ENCODE measurements at regions not wholly inside any gene's neighbourhood (a gene's known extent, or its start where the extent isn't known, plus 50 kb on each side); places are given as distances from the start of the nearest gene placed in this dataset.
"Not testable (repeated sequence)": the region's sequence is repeated elsewhere in the genome, so short reads cannot be mapped to it uniquely, and the experiment has no call there.

DNA sequence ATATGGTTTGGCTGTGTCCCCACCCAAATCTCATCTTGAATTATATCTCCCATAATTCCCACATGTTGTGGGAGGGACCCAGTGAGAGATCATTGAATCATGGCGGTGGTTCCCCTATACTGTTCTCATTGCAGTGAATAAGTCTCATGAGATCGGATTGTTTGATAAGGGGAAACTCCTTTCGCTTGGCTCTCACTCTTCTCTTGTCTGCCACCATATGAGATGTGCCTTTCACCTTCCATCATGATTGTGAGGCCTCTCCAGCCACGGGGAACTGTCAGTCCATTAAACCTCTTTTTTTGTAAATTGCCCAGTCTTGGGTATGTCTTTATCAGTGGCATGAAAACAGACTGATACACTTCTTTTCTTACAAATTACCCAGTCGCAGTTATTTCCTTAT, 417.6 kb upstream of the RUNX1 start:
- not testable (repeated sequence) for DNase-seq (ENCODE audit: low read depth)

DNA sequence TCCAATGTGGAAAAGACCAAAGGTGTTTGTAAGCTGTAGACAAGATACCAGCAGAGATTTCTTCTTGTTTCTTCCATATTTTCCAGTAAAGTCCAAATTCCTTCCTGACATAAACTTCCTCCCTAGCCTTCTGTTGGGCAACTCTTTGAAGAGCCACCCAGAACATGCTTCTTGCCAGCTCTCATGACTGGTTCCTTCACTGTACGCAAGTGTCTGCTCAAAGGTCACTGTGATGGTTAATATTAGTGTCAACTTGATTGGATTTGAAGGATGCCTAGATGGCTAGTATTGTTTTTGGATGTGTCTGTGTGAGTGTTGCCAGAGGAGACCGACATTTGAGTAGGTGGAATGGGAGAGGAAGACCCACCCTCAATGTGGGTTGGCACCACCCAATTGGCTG, 416.6 kb upstream of the RUNX1 start:
- no peak for DNase-seq (ENCODE audit: low read depth)

DNA sequence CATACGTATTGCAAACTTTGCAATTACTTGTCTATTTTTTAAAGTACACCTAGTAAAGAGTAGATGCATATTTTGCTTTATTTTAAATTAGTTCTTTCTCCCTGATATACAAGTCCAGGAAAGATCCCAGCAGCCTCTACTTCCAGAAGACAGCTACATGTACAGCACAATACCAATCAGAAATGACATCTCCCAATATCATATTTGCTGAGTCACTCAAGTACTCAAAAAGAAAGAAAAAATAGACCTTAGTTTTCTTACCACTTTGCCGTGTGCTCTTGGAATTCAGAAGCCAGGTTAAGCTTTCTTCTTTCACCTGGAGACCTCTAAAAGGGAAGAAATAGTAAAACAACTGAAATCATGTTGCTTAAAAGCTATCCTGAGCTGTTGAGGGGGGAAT, 412.6 kb upstream of the RUNX1 start:
- no peak for DNase-seq (ENCODE audit: low read depth)

DNA sequence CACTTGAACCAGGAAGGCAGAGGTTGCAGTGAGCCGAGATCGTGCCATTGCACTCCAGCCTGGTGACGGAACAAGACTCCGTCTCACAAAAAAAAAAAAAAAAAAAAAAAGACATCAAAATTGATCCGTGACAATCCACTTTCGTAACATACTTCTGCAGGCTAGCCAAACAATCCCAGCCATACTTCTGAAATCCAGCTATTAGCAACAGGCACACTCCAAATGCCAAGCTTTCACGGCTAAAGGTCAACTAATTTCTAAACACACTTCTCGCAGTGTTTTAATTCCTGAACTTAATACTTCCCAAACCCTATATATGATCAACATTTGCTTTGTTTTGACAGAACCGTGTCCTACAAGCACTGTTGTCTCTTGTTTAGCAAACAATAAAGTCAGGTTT, 411.3 kb upstream of the RUNX1 start:
- no peak for DNase-seq (ENCODE audit: low read depth)

DNA sequence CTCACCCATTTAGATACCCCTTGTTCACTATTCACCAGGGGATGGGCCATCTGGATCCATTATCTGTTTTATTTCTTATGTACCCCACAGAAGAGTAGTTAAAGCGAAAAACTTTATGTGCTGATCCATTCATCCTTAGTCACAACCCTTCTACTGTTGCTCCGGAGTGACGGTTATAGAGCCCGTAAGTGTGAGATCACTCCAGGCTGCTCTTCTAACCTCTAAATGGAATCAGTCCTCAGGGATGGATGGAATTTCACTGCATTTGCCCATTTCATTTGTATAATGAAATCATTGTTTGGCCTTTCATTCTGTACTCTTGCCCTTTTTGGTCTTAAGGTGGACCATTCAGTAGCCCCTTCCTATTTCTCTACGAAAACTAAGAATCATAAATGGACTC, 409.3 kb upstream of the RUNX1 start:
- no peak for DNase-seq (ENCODE audit: low read depth)

DNA sequence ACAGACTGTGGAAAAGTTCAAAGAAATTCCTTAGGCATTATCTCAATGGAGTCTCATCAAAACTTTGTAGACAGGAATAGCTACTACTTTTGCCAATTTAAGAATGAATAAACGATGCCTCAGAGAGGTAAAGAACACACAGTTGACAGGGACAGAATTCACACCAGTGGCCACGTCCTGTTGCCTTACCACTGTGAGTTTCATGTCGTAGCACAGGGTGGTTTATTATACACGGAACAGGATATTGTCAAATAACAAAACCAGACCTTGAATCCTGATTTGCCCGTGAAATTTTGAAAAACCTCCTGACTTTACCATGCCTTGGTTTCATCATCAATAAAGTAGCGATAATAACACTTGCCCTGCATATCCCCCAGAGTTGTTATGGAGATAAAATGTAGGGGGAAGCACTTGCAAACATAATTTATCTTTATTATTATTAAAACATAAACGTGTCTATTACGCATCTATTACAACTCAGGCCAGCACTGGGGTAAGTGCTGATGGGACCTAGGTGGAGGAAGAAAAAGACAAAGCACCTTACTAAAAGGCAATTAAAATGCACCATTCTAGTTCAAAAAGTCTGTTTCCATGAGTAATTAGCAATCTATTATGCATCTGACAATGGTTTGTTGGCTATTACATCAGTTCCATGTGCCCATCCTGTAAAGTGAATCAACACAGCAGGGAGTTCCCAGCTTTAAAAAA, 408.1 kb upstream of the RUNX1 start:
- no peak for DNase-seq (ENCODE audit: low read depth)

DNA sequence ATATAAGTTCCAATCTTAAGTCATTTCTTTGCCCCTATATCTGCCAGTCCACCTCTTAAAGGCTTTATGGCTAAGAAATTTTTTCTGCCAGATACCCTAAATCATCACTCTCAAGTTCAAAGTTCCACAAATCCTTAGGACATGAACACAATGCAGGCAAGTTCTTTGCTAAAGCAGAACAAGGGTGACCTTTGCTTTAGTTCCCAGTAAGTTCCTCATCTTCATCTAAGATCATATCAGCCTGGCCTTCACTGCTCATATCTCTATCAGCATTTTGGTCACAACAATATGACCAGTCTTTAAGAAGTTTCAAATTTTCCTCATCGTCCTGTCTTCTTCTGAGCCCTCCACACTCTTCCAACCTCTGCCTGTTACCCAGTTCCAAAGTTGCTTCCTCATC, 402.2 kb upstream of the RUNX1 start:
- no peak for DNase-seq (ENCODE audit: low read depth)

DNA sequence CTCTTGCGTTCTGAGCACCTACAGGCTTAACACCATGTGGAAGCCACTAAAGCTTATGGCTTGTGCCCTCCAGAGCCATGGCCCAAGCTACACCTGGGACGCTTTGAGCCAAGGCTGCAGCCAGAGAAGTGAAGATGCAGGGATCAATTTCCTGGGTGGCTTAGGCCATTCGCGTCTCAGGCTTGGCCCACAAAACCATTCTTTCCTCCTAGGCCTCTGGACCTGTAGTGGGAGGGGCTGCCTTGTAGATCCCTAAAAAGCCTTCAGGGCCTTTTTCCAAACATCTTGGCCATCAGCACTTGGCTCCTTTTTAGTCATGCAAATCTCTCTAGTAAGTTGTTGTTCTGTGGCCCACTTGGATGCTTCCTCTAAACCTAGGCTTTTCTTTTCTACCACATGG, 401.7 kb upstream of the RUNX1 start:
- DNase-seq (ENCODE audit: low read depth): no peak

DNA sequence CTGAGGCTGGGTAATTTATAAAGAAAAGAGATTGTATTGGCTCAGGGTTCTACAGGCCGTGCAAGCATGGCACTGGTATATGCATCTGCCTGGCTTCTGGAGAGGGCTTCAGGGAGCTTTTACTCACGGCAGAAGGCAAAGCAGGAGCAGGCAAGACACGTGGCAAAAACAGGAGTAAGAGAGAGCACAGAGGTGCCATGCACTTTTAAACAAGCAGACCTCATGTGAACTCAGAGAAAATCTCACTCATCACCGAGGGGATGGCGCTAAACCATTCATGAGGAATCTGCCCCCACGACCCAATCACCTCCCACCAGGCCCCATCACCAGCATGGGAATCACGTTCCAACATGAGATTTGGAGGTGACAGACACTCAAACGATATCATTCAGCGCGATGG, 400.7 kb upstream of the RUNX1 start:
- DNase-seq (ENCODE audit: low read depth): no peak

DNA sequence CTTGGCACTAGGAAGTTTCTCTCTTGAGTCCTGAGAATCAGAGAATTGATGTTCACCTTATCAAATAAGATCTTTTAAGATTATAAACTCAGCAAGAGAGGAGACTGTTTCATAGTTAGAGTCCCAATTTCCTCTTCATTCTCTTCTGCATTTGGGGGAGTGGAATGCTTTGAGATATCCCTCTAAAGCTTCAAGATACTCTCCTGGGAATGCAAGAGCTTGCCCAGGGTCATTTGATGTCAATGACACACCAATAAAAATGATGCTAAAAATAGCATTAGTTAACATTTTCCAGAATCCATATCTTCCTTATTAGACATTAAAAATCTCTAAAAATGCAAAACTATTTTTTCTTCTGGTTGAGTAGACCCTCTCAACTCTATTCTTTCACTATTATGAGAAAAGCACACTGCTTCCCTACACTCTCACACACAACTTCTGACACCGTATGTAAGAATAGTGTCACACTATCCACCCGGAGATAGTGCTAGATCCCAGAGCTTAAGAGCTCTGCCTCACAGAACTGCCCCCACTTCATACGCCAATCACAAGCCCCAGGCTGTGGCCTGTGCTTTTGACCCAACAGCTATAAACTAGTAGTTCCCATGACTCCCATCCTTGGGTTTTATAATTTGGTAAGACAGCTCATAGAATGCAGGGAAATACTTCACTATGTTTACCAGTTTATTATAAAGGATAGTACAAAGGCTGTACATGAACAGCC, 399.9 kb upstream of the RUNX1 start:
- DNase-seq (ENCODE audit: low read depth): no peak

DNA sequence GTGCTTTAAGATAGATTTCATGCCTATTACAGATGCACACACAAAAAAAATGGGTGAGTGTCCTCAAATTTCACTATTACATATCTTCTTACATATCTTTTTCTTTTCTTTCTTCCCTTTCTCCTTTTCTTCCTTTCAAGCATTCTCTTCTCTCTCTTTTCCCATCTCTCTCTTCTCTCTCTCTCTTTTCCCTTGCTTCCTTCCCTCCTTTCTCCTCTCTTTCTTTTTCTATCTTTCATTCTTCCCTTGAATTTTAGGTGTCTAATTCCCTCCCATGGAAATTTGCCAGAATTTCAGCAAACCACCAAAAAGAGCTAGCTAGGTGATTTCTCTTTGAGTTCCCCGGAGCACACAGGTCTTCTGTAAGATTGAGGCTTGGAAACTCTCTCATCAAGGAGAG, 395.3 kb upstream of the RUNX1 start:
- DNase-seq (ENCODE audit: low read depth): no peak

DNA sequence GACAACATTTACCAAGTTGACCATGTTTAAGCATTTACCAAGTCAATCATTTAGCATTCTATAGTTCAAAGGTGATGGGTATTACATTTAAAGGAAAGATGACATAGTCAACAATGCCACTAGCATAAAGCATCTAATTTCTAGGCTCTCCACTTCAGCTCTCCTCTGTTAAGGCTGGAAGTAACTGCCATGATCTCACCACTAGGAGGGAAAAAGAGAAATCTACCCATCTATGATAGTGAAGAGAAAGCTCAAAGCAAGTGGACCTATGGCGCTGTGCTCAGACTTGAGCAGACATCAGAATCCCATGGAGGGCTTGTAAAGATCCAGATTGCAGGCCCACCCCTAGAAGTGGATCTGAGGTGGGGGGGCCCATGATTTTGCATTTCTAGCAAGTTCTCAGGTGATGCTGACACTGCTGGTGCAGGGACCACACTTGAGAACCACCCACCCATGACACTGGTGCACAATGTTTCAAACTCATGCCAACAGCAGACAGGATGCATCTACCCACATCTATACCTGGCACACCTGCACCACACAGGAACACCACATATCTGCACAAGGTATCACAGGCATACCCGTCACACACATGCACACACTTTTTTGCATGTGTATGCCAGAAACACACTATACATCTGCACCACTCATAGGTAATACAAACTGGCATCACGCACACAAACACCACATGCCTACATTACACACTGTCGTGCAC, 392.9 kb upstream of the RUNX1 start:
- peak; percentile 13 for DNase-seq (ENCODE audit: low read depth)

DNA sequence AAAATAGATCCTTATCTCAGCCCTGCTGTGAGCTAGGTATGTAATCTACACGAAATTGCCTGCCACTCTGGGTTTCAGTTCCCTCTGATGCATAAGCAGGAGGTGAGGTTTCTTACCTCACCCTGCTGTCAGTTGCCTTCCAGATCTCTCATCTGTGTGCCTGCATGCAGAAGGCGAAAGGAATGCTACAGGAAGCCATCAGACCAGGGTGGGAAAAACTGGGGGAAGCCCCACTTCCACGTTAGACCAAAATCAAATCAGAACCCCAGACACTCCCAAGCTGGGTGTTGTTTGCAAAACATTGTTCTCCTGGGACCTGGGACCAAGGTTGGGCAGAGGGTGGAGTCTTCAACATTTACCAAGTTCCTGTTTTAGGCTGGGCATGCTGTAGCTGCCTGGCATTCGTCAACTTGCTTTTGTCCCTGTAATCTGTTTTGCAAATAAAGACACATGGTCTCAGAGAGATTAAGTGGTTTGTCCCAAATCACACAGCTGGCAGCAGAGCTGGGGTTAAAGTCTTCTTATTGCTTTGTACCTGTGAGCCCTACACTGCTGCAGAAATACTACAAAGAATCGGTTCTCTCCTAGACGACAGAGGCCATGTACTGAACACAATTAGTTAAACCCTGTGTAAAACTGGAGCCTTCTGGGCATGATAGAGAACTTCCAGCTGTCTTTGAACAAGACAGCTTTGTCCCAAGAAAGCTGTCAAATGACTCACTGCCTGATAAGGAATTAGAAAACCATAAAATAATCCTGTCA, 389.7 kb upstream of the RUNX1 start:
- no peak for DNase-seq (ENCODE audit: low read depth)

DNA sequence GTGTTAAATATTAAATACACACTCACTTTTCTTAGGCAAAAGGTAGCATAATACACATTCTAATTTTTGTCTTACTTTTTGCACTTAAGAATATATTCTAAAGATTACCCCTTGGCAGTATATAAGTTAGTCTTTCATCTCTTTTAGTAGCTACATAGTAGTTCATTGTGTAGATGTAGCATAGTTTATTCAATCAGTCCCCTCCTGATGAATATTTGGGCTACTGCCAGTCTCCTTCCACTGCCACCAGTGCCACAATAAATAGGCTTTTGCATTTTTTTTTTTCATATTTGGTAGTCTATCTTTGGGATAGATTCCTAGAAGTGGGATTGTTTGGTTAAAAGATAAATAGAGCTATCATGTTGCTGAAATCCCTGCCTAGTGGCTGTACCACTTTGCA, 388.8 kb upstream of the RUNX1 start:
- no peak for DNase-seq (ENCODE audit: low read depth)

DNA sequence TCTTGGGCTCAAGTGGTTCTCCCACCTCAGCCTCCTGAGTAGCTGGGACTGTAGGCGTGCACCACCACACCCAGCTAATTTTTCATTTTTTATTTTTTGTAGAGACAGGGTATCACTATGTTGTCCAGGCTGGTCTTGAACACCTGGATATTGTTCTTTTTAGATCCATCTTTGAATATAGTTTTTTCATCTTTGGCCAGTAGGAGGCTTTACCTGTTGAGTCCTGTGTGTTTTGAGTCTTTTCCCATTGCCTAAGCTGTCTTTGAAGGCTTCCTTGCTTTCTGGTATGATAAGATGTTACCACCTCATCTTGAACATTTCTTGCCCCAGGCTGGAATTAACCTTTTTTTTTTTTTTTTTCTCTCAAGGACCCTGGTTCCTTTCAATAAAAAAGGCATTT, 387.8 kb upstream of the RUNX1 start:
- peak; percentile 18 for DNase-seq (ENCODE audit: low read depth)

DNA sequence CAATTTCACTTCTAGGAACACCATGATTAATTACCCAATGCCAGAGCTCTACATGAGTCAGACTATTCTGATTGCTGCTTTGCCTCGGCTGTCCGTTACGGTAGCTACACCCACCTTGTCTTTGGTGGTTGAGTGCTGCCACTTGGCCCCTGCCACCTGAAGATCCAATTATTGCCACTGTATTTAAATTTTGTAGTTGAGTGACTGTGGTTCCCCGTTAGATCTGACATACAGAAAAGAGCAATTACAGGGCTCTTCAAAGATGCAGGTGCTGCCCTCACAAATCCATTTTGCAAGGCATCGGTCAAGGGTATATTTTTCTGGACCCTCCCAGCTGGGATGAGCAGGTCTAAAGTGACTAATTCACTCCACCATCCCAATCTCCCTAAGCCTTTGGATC, 383.5 kb upstream of the RUNX1 start:
- not testable (repeated sequence) for DNase-seq (ENCODE audit: low read depth)

DNA sequence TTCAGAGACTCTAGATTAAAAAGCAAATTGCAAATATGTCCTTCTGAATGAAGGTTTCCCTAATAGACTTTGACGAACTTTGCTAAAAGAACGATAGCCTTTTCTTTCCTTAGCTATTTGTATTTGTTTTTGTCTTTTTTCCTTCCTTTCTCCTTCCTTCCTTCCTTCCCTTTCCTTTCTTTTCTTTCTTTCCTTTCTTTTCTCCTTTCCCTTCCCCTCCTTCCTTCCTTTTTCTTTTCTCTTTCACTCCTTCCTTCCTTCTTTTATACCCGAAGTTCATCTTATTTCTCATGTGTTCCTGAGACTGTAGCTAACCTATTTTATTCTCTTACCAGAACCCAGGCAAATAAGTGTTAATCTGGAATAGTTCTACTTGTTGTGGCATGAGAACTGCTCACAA, 381.2 kb upstream of the RUNX1 start:
- DNase-seq (ENCODE audit: low read depth): no peak

DNA sequence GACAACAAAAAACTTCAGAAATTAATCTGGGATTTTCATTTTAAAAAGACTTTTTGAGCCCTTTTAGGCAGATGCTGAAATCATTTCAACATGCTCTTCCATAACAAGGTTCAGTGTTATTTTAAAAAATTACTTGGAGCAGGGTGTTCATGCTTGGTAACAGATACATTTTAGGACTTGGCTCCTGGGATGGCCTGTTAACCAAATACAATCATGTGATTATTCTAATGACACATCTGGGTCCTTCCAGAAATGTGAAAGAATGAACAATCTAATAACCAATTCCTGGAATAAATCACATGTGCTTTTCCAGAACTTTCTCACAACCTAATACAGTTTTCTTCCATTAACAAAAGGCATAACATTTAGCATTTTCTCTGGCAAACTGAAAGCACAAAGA, 379.8 kb upstream of the RUNX1 start:
- no peak for DNase-seq (ENCODE audit: low read depth)

DNA sequence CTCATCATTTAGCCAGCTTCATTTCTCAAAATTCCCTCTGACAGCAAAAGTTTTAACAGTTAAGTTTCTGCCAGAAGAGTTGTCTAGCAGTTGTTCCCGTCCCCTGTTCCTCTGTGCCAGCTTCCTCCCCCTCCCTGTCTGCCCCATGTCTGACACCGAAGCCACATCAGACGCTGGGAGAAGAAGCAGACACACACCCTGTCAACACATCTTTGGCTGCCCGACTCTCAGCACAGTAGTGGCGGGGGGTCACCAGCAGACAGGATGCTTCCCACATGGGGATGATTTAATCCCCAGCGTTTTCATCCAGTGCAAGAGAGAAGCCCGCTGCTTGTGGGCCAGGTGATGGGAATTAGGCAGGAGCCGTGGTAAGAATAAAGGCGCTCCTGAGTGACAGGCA, 379.4 kb upstream of the RUNX1 start:
- DNase-seq (ENCODE audit: low read depth): no peak

DNA sequence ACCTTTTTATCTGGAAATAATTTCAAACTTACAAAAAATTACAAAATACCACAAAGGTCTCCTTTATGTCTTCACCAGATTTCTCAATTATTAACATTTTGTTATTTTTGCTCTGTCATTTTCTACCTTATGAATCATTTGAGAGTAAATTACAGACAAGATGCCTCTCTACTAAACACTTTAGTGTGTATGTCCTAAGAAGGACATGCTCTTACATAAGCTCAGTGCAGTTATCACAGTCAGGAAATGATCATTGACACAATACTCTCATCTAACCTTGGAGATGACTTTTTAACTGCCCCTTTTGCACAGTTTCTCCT, 378.9 kb upstream of the RUNX1 start:
- DNase-seq (ENCODE audit: low read depth): no peak

DNA sequence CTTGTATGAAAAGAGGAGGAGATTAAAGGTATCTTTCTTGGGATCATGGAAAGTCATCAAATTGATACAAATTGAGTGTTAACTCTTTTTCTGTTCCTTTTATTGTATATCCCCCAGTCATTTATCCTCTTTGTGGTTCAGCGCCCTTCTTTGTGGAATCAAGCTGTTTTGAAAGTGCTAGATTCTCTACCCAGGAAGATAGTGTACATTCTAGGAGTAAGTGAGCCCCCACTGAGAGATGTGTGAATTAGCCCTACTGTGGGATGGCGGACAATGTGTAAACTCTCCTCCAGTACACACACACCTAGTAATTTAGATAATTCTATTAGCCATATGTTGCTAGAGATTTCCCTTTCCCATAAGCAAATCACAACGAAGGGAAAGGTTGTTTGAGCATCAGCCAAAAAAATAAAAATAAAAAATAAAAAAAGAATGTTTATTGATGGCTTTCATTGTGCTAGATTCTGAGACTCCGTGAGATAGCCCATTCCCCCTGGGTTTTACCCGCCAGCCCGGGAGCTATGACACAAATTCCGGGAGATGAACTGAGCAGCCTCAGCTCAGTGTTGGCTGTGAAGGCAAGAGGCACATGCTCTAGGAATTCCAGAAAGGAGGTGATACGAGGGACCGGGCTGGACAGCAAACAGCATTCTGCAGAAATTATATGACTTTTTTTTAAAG, 378.4 kb upstream of the RUNX1 start:
- no peak for DNase-seq (ENCODE audit: low read depth)

DNA sequence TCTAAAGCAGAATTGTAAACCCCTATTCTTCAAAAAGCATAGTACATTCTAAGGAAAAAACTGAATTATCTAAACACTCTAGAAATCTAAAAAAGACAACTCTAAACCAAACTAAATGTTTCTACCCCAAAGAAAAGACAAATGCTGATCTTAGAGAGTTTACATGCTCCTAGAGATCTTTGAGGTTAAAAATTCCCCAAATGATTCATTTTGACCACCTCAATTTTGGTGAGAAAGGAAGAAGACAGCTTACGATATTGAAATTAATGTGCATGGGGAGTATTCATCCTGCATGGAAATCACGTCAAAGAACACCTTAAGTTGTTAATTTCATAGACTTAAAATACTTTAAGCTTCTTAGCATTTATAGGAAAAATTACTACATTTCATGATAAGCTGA, 377.8 kb upstream of the RUNX1 start:
- DNase-seq (ENCODE audit: low read depth): no peak

All from ELR (cell line).